OCI-LY7 (cell line): ENCODE measurements at regions not wholly inside any gene's neighbourhood (a gene's known extent, or its start where the extent isn't known, plus 50 kb on each side); places are given as distances from the start of the nearest gene placed in this dataset.

Source experiments
- BruUV-seq: library from RNA; stranded (reverse); fragments of 400-500 nt; replicated peaks from 2 replicates; lab custom pipeline; 2021; lab: Mats Ljungman, UMichigan
- CTCF ChIA-PET: fragments of 300-600 bp; sonication (Branson Sonifier 250); formaldehyde crosslinking; loops from one replicate; lab custom pipeline; 2022; ENCODE audit warnings: antibody characterized with exemption; ENCODE audit not compliant: unreplicated experiment; lab: Charles Lee
- POLR2A ChIA-PET: fragments of 300-600 bp; sonication (Branson Sonifier 250); formaldehyde crosslinking; loops from one replicate; lab custom pipeline; 2022; ENCODE audit warnings: antibody characterized with exemption; lab: Charles Lee
- DNase-seq: peaks from one replicate; pipeline ENCODE4 v3.0.0-alpha.2; 2015; ENCODE audit warnings: low spot score
- H2AFZ ChIP-seq: fragments of 200-600 bp; sonication (generic), shearing (Covaris generic); 2 replicates; pipeline ENCODE4 v1.6.1; 2014; ENCODE audit warnings: mild to moderate bottlenecking, antibody characterized with exemption, low read length, moderate library complexity
- H3K27ac ChIP-seq: fragments of 200-600 bp; sonication (generic); 2 replicates; pipeline ENCODE4 v1.5.1; 2014; ENCODE audit warnings: mixed run types, low read depth, mild to moderate bottlenecking, moderate library complexity, low read length, inconsistent platforms; ENCODE audit not compliant: poor library complexity, severe bottlenecking
- H3K36me3 ChIP-seq: fragments of 200-600 bp; sonication (generic); 2 replicates; pipeline ENCODE4 v1.6.1; 2014; ENCODE audit warnings: mild to moderate bottlenecking, antibody characterized with exemption, low read length, moderate library complexity, mixed read lengths; ENCODE audit not compliant: insufficient read depth
- H3K4me1 ChIP-seq: fragments of 200-600 bp; sonication (generic); 2 replicates; pipeline ENCODE4 v1.5.1; 2014; ENCODE audit warnings: mild to moderate bottlenecking, low read length; ENCODE audit not compliant: insufficient read depth, poor library complexity, severe bottlenecking
- H3K4me2 ChIP-seq: fragments of 200-600 bp; sonication (generic); 2 replicates; pipeline ENCODE4 v1.6.1; 2014; ENCODE audit warnings: mild to moderate bottlenecking, low read length
- H3K4me3 ChIP-seq: fragments of 200-600 bp; sonication (generic); 2 replicates; pipeline ENCODE4 v1.5.1; 2014; ENCODE audit warnings: mild to moderate bottlenecking, low read depth, low read length; ENCODE audit not compliant: poor library complexity, severe bottlenecking
- H3K79me2 ChIP-seq: fragments of 200-600 bp; sonication (generic); 2 replicates; pipeline ENCODE4 v1.6.1; 2016; ENCODE audit warnings: low read depth, mild to moderate bottlenecking, low read length, moderate library complexity, mixed read lengths; ENCODE audit not compliant: insufficient read depth
- H3K9me2 ChIP-seq: fragments of 200-600 bp; sonication (generic); 2 replicates; pipeline ENCODE4 v1.6.1; 2016; ENCODE audit warnings: mild to moderate bottlenecking, low read length, mixed read lengths; ENCODE audit not compliant: insufficient read depth
- H3K9me3 ChIP-seq: fragments of 200-600 bp; sonication (generic); 2 replicates; pipeline ENCODE4 v1.6.1; 2014; ENCODE audit warnings: mild to moderate bottlenecking, mixed run types, low read length, mixed read lengths
- H4K20me1 ChIP-seq: fragments of 200-600 bp; sonication (generic); 2 replicates; pipeline ENCODE4 v1.6.1; 2014; ENCODE audit warnings: mild to moderate bottlenecking, antibody characterized with exemption, low read length, moderate library complexity, mixed read lengths; ENCODE audit not compliant: insufficient read depth
- EZH2phosphoT487 ChIP-seq: fragments of 200-600 bp; sonication (generic); IDR thresholded peaks from 2 replicates; pipeline ENCODE4 v1.6.1; 2018; ENCODE audit warnings: low read depth, borderline replicate concordance, mild to moderate bottlenecking, mixed run types, antibody characterized with exemption, low read length, moderate library complexity, mixed read lengths
- intact Hi-C: fragments of 100-400 bp; cut with micrococcal nuclease; formaldehyde crosslinking; loops from one replicate; pipeline ENCODE4 v1.10.0; 2022; ENCODE audit not compliant: unreplicated experiment
- TF ChIP-seq, protein P1 (sequence below): fragments of 200-600 bp; sonication (generic); conservative IDR thresholded peaks from 2 replicates; pipeline ENCODE4 v1.5.1; 2014; ENCODE audit warnings: mild to moderate bottlenecking, antibody characterized with exemption, low read length, moderate library complexity, mixed read lengths

DNA sequence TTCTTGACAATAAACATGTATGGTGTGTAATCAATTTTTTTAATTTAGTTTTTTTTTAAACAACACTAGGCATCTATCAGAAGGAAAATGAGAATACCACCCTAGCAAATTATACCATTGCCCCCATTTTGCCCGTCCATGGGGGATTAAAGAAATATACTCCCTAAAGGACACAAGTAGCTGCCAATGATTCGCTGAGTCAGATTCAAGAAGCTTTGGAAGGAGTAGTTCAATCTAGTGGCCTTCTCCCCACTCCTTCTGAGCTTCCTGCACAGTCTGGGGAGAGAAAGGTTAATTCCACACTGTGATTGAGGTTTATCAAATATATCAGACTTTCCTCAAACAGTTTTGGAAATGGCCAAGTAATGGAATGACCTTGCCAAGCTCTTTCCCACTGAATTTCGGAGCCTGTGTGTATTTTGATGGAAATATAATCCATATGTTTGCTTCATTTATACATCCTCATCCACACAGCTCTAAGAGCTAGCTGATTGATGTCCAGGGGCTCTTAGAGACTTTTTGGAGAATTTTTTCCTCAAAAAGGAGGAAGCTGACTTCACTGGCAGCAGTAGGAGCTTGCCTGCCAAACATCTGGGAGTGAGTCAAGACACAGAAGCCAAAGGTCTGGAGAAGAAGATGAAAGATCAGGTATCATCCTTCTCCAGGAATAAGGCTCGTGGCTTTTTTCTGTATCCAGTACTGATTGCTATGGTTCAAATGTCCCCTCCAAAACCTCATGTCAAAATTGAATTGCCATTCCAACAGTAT is 478.5 kb upstream of the PROK2 start:
- ChIA-PET CTCF (interaction anchor here (1.1 kb wide), 1 partner anchor 388 kb away, joined by 3 read pairs; no protein-coding TSS in a partner anchor), POLR2A (interaction anchor here (0.7 to 1.8 kb wide), 3 partner anchors 26 to 806 kb away, joined by 3 to 4 read pairs (median 4); no protein-coding TSS in a partner anchor)
- Histone ChIP-seq H4K20me1 (no peaks in the 10 kb centered on the region), H3K9me3 (no peaks in the 10 kb centered on the region), H3K4me2 (no peak overlapping the region), H3K4me3 (no peak overlapping the region), H3K9me2 (no peaks in the 10 kb centered on the region), H3K79me2 (no peaks in the 10 kb centered on the region), H2AFZ (no peak overlapping the region), H3K27ac (no peak overlapping the region), H3K4me1 (peaks cover 6% of the 10 kb centered on the region), H3K36me3 (no peaks in the 10 kb centered on the region)
- BruUV-seq, result no TSS peak
- intact Hi-C loops, result loop anchor here (10.0 kb wide), 1 partner anchor 159 kb away; no protein-coding TSS in a partner anchor
- DNase-seq, result no peak
- no peak for TF ChIP-seq EZH2phosphoT487
- TF ChIP-seq, protein P1, sequence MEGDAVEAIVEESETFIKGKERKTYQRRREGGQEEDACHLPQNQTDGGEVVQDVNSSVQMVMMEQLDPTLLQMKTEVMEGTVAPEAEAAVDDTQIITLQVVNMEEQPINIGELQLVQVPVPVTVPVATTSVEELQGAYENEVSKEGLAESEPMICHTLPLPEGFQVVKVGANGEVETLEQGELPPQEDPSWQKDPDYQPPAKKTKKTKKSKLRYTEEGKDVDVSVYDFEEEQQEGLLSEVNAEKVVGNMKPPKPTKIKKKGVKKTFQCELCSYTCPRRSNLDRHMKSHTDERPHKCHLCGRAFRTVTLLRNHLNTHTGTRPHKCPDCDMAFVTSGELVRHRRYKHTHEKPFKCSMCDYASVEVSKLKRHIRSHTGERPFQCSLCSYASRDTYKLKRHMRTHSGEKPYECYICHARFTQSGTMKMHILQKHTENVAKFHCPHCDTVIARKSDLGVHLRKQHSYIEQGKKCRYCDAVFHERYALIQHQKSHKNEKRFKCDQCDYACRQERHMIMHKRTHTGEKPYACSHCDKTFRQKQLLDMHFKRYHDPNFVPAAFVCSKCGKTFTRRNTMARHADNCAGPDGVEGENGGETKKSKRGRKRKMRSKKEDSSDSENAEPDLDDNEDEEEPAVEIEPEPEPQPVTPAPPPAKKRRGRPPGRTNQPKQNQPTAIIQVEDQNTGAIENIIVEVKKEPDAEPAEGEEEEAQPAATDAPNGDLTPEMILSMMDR, result no peak

DNA sequence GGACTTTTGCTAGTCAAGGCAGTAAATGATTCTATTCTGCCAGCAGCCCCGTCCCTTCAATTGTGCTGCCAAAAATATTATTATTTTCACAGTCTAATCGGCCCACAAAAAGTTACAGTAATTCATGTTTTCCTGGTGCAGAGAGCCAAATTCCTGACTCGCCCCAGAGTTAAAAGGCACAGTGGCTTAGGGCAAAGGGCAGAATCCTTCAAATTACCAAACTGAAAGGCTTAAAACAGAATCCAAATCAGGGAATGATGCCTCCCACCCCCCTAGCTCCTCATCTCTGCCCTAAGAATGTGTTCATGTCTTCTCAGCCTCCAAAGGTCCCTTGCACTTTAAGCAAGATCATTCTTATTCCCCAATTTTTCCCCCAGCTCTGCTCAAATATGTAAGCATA is 477.8 kb upstream of the PROK2 start:
- H3K9me2 ChIP-seq, result no peaks in the 10 kb centered on the region
- no peak overlapping the region for H3K4me3 ChIP-seq
- no peaks in the 10 kb centered on the region for H3K9me3 ChIP-seq
- no peaks in the 10 kb centered on the region for H4K20me1 ChIP-seq
- H2AFZ ChIP-seq, result no peak overlapping the region
- H3K36me3 ChIP-seq, result no peaks in the 10 kb centered on the region
- ChIA-PET POLR2A (interaction anchor here (0.6 to 0.7 kb wide), 2 partner anchors 45 to 531 kb away, joined by 3 to 4 read pairs; no protein-coding TSS in a partner anchor), CTCF (interaction anchor here (1.1 kb wide), 1 partner anchor 387 kb away, joined by 3 read pairs; no protein-coding TSS in a partner anchor)
- H3K79me2 ChIP-seq, result no peaks in the 10 kb centered on the region
- intact Hi-C loops, result loop anchor here (10.0 kb wide), 1 partner anchor 158 kb away; no protein-coding TSS in a partner anchor
- no peak overlapping the region for H3K4me2 ChIP-seq
- TF ChIP-seq, protein P1, result no peak
- TF ChIP-seq EZH2phosphoT487, result no peak
- no TSS peak for BruUV-seq
- no peak for DNase-seq
- peaks cover 7% of the 10 kb centered on the region for H3K4me1 ChIP-seq
- H3K27ac ChIP-seq, result no peak overlapping the region
